ENCODE measurements at regions not wholly inside any gene's neighbourhood (a gene's known extent, or its start where the extent isn't known, plus 50 kb on each side); places are given as distances from the start of the nearest gene placed in this dataset.

GRCh38 chr2:66001538-66001937, 433.4 kb upstream of the MEIS1 start:
- TF ChIP-seq CTCF (IDR thresholded peaks at IDR 0.05) = no peak
- no peak for TF ChIP-seq POLR2AphosphoS5 (IDR thresholded peaks at IDR 0.05; ENCODE audit: low read depth, low read length)
- TF ChIP-seq GATA2 (CRISPR knock-in tag; IDR thresholded peaks at IDR 0.05) = no peak
- TF ChIP-seq TAF1 (IDR thresholded peaks at IDR 0.05; ENCODE audit: borderline replicate concordance, low read depth, low read length) = no peak
- no peak for TF ChIP-seq RFX5 (IDR thresholded peaks at IDR 0.05; ENCODE audit: low read length)
- no peak for TF ChIP-seq EZH2phosphoT487 (IDR thresholded peaks at IDR 0.05; ENCODE audit: borderline replicate concordance, low read depth)
